HG02571 (cell line): ENCODE measurements at regions not wholly inside any gene's neighbourhood (a gene's known extent, or its start where the extent isn't known, plus 50 kb on each side); places are given as distances from the start of the nearest gene placed in this dataset.
A peak's percentile ranks its signal among the peaks of the same experiment; 100 is the strongest.
"Not testable (repeated sequence)": the region's sequence is repeated elsewhere in the genome, so short reads cannot be mapped to it uniquely, and the experiment has no call there.

Source experiments
- ATAC-seq: cut with Tn5 transposase; IDR thresholded peaks from one replicate; pipeline ENCODE4 v1.9.1; 2021; ENCODE audit warnings: mild to moderate bottlenecking, moderate library complexity; ENCODE audit not compliant: unreplicated experiment

GRCh38 chr6:130603391-130603790 lies 223.8 kb upstream of the SMLR1 start:
- ATAC-seq: no peak

GRCh38 chr6:130604841-130605399 lies 222.3 kb upstream of the SMLR1 start:
- no peak for ATAC-seq

GRCh38 chr6:130610303-130610702 lies 216.9 kb upstream of the SMLR1 start:
- no peak for ATAC-seq

- ATAC-seq: no peak
Measured at GRCh38 chr6:130611366-130611765, 215.8 kb upstream of the SMLR1 start.

- ATAC-seq: no peak
Measured at GRCh38 chr6:130613176-130613575, 214.0 kb upstream of the SMLR1 start.

GRCh38 chr6:130615816-130616215 lies 211.4 kb upstream of the SMLR1 start:
- ATAC-seq: no peak

- ATAC-seq: no peak
Measured at GRCh38 chr6:130617658-130618057, 209.5 kb upstream of the SMLR1 start.

GRCh38 chr6:130618806-130619205 lies 208.4 kb upstream of the SMLR1 start:
- not testable (repeated sequence) for ATAC-seq

- ATAC-seq: no peak
Measured at GRCh38 chr6:130620338-130620781, 206.8 kb upstream of the SMLR1 start.

GRCh38 chr6:130622142-130622541 lies 205.1 kb upstream of the SMLR1 start:
- no peak for ATAC-seq

- ATAC-seq: no peak
Measured at GRCh38 chr6:130624046-130624445, 203.2 kb upstream of the SMLR1 start.

- peak; percentile 83 for ATAC-seq
Measured at GRCh38 chr6:130625825-130626527, 201.2 kb upstream of the SMLR1 start.

GRCh38 chr6:130628862-130629261 lies 198.3 kb upstream of the SMLR1 start:
- ATAC-seq: no peak

GRCh38 chr6:130629640-130630039 lies 197.6 kb upstream of the SMLR1 start:
- no peak for ATAC-seq

GRCh38 chr6:130632277-130632676 lies 194.9 kb upstream of the SMLR1 start:
- ATAC-seq: no peak

GRCh38 chr6:130632897-130633296 lies 194.3 kb upstream of the SMLR1 start:
- ATAC-seq: no peak

- ATAC-seq: no peak
Measured at GRCh38 chr6:130643361-130643760, 183.8 kb upstream of the SMLR1 start.

GRCh38 chr6:130644175-130644574 lies 183.0 kb upstream of the SMLR1 start:
- no peak for ATAC-seq

- not testable (repeated sequence) for ATAC-seq
Measured at GRCh38 chr6:130644769-130645168, 182.4 kb upstream of the SMLR1 start.

GRCh38 chr6:130647246-130647645 lies 180.0 kb upstream of the SMLR1 start:
- no peak for ATAC-seq

- ATAC-seq: no peak
Measured at GRCh38 chr6:130655586-130655985, 171.6 kb upstream of the SMLR1 start.

GRCh38 chr6:130661077-130661476 lies 166.1 kb upstream of the SMLR1 start:
- ATAC-seq: no peak

- no peak for ATAC-seq
Measured at GRCh38 chr6:130666786-130667185, 160.4 kb upstream of the SMLR1 start.
